Stimulated activated memory B cell treated with anti-CD40 and anti-IgM and Interleukin-4, amounts not matched to agents 10 μg/mL and 1 μg/mL and 100 μg/mL, for 72 hours (primary cell): ENCODE measurements at regions not wholly inside any gene's neighbourhood (a gene's known extent, or its start where the extent isn't known, plus 50 kb on each side); places are given as distances from the start of the nearest gene placed in this dataset.

ENCODE experiments used
- ATAC-seq: fragments of 150-1000 bp; cut with Tn5 transposase; 2 replicates; pipeline ENCODE4 v1.10.0; 2021
- H3K27ac Mint-ChIP-seq: one replicate; pipeline ENCODE4 v1.8.0; 2022; ENCODE audit warnings: mild to moderate bottlenecking, mixed read lengths
- H3K27me3 Mint-ChIP-seq: one replicate; pipeline ENCODE4 v1.8.0; 2022; ENCODE audit warnings: mixed read lengths
- H3K36me3 Mint-ChIP-seq: one replicate; pipeline ENCODE4 v1.8.0; 2022; ENCODE audit warnings: mixed read lengths
- H3K4me1 Mint-ChIP-seq: one replicate; pipeline ENCODE4 v1.8.0; 2022; ENCODE audit warnings: mixed read lengths
- H3K4me3 Mint-ChIP-seq: one replicate; pipeline ENCODE4 v1.8.0; 2022; ENCODE audit warnings: mild to moderate bottlenecking, moderate library complexity, mixed read lengths
- H3K9me3 Mint-ChIP-seq: one replicate; pipeline ENCODE4 v1.8.0; 2022; ENCODE audit warnings: mixed read lengths

DNA sequence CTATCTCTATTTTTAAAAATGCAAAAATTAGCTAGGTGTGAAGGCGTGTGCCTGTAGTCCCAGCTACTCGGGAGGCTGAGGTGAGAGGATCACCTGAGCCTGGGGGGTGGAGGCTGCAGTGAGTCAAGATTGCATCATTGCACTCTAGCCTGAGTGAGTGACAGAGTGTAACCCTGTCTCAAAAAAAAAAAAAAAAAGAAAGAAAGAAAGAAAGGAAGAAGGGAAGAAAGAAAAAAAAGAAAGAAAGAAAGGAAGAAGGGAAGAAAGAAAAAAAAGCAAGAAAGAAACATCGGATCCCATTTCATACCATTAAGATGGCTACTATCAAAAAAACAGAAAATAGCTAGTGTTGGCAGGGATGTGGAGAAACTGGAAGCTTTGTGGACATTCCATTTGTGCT is 136.8 kb upstream of the WNT4 start:
- Mint-ChIP-seq H3K27ac (no peak overlapping the region), H3K27me3 (peaks cover 90% of the 10 kb centered on the region), H3K4me3 (no peak overlapping the region), H3K4me1 (no peaks in the 10 kb centered on the region), H3K36me3 (peaks cover 5% of the 10 kb centered on the region), H3K9me3 (peaks cover 7% of the 10 kb centered on the region)
- ATAC-seq = no peak

GRCh38 chr1:22280526-22280925 is 137.6 kb upstream of the WNT4 start:
- no peak overlapping the region for H3K27ac Mint-ChIP-seq
- no peak for ATAC-seq
- H3K4me1 Mint-ChIP-seq = no peaks in the 10 kb centered on the region
- H3K27me3 Mint-ChIP-seq = peaks cover 89% of the 10 kb centered on the region
- H3K36me3 Mint-ChIP-seq = peaks cover 5% of the 10 kb centered on the region
- H3K9me3 Mint-ChIP-seq = peaks cover 7% of the 10 kb centered on the region
- no peak overlapping the region for H3K4me3 Mint-ChIP-seq

- Mint-ChIP-seq H3K27ac (no peak overlapping the region), H3K27me3 (peaks cover 76% of the 10 kb centered on the region), H3K4me3 (no peak overlapping the region), H3K9me3 (peaks cover 7% of the 10 kb centered on the region), H3K36me3 (peaks cover 5% of the 10 kb centered on the region), H3K4me1 (no peaks in the 10 kb centered on the region)
- ATAC-seq = peak; percentile 20
Measured at GRCh38 chr1:22281521-22282363, 138.8 kb upstream of the WNT4 start.

GRCh38 chr1:22282364-22282995 is 139.6 kb upstream of the WNT4 start:
- peaks cover 5% of the 10 kb centered on the region for H3K36me3 Mint-ChIP-seq
- no peaks in the 10 kb centered on the region for H3K4me1 Mint-ChIP-seq
- H3K27me3 Mint-ChIP-seq = peaks cover 69% of the 10 kb centered on the region
- no peak overlapping the region for H3K4me3 Mint-ChIP-seq
- no peak overlapping the region for H3K27ac Mint-ChIP-seq
- H3K9me3 Mint-ChIP-seq = peaks cover 7% of the 10 kb centered on the region
- no peak for ATAC-seq

GRCh38 chr1:22283596-22283995 is 140.7 kb upstream of the WNT4 start:
- Mint-ChIP-seq H3K27me3 (peaks cover 60% of the 10 kb centered on the region), H3K4me1 (no peaks in the 10 kb centered on the region), H3K4me3 (no peak overlapping the region), H3K9me3 (peaks cover 7% of the 10 kb centered on the region), H3K27ac (no peak overlapping the region), H3K36me3 (peaks cover 5% of the 10 kb centered on the region)
- ATAC-seq = no peak

DNA sequence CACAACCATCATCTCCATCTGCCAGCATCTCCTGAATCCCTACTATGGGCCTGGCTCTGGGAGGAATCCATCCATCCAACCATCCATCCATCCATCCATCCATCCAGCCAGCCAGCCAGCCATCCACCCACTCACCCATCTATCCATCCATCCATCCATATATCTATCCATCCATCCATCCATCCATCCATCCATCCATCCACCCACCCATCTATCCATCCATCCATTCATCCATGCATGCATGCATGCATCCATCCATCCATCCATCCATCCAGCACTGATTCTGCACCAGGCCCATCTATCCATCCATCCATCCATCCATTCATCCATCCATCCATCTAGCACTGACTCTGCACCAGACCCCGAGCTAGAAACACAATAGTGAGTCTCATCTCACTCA is 141.3 kb upstream of the WNT4 start:
- Mint-ChIP-seq H3K4me1 (no peaks in the 10 kb centered on the region), H3K36me3 (peaks cover 1% of the 10 kb centered on the region), H3K9me3 (peaks cover 4% of the 10 kb centered on the region), H3K27me3 (peaks cover 54% of the 10 kb centered on the region), H3K27ac (no peak overlapping the region), H3K4me3 (no peak overlapping the region)
- ATAC-seq = no peak

GRCh38 chr1:22284906-22285548 is 142.1 kb upstream of the WNT4 start:
- Mint-ChIP-seq H3K9me3 (peaks cover 4% of the 10 kb centered on the region), H3K4me3 (no peak overlapping the region), H3K27me3 (peaks cover 50% of the 10 kb centered on the region), H3K36me3 (no peaks in the 10 kb centered on the region), H3K27ac (no peak overlapping the region), H3K4me1 (no peaks in the 10 kb centered on the region)
- ATAC-seq = no peak

- H3K36me3 Mint-ChIP-seq = no peaks in the 10 kb centered on the region
- peaks cover 52% of the 10 kb centered on the region for H3K27me3 Mint-ChIP-seq
- no peak overlapping the region for H3K4me3 Mint-ChIP-seq
- peak; percentile 16 for ATAC-seq
- peaks cover under 1% of the 10 kb centered on the region for H3K9me3 Mint-ChIP-seq
- no peaks in the 10 kb centered on the region for H3K4me1 Mint-ChIP-seq
- no peak overlapping the region for H3K27ac Mint-ChIP-seq
Measured at GRCh38 chr1:22285549-22286396, 142.9 kb upstream of the WNT4 start.

DNA sequence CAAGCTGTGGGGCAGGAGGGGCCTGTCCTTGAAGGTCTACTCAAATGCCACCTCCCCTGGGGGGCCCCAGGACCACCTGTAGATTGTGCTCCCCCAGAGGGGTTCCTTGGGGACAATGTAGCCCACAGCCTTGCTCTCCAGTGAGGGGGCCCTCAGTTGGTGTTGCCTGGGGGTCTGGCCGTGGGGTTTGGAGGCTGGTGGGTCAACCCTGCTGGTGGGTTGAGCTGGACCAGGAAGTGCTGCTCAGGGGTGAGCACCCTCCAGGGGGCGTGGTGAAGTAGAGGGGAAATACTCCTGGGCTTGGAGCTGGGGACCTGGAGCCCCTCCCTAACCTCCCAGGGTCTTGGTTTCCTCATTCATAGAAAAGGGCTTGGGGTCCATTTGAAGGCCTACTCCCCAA is 143.6 kb upstream of the WNT4 start:
- no peak overlapping the region for H3K27ac Mint-ChIP-seq
- ATAC-seq = no peak
- peaks cover 52% of the 10 kb centered on the region for H3K27me3 Mint-ChIP-seq
- no peaks in the 10 kb centered on the region for H3K9me3 Mint-ChIP-seq
- no peak overlapping the region for H3K4me3 Mint-ChIP-seq
- no peaks in the 10 kb centered on the region for H3K36me3 Mint-ChIP-seq
- H3K4me1 Mint-ChIP-seq = no peaks in the 10 kb centered on the region

DNA sequence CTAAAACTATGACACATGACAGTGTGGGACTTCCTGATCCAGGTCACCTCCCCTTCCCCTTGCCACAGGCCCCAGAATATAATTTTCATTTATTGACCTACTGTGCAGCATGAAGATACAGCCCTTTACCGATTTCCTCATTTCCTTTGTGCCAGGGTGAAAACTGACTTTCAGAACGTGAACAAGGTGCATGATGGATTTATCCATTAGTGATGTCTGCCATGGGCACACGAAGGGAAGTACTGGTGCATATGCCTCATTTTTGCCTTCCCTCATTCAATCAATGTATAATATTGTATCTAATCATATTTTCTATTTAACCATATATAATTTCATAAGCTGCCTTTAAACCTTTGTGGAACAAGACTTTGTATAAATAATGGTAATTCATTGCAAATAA is 144.4 kb upstream of the WNT4 start:
- H3K27me3 Mint-ChIP-seq = peaks cover 52% of the 10 kb centered on the region
- H3K27ac Mint-ChIP-seq = no peak overlapping the region
- no peaks in the 10 kb centered on the region for H3K4me1 Mint-ChIP-seq
- no peak overlapping the region for H3K4me3 Mint-ChIP-seq
- H3K36me3 Mint-ChIP-seq = no peaks in the 10 kb centered on the region
- ATAC-seq = no peak
- H3K9me3 Mint-ChIP-seq = no peaks in the 10 kb centered on the region

DNA sequence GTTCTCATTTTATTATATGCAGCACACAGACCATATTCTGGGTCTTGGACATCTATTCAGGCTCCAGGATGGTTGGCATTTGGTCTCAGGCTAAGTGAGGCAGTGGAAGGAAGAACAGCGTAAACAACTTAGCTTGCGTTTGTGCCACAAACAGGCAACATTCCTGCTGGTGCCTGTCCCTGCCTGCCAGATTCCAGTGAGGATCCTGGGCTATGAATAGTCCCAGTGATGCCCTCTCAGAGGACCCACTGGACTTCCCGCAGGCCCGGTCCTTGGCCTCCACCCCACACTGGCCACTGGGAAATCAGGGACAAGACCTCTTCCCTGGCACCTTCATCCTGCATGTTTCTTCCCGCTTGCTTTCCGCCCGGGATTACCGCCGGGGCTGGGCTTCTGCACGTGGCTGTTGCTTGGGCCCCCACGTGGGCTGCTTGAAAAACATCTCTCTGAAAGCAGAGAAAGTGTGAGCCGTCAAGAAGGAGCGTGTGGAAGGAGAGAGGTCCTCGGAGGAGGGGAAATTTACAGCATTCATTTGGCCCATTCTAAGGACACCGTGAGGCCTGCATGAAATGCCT is 145.1 kb upstream of the WNT4 start:
- Mint-ChIP-seq H3K27me3 (peaks cover 52% of the 10 kb centered on the region), H3K4me3 (no peak overlapping the region), H3K36me3 (no peaks in the 10 kb centered on the region), H3K9me3 (no peaks in the 10 kb centered on the region), H3K4me1 (no peaks in the 10 kb centered on the region), H3K27ac (no peak overlapping the region)
- ATAC-seq = no peak

DNA sequence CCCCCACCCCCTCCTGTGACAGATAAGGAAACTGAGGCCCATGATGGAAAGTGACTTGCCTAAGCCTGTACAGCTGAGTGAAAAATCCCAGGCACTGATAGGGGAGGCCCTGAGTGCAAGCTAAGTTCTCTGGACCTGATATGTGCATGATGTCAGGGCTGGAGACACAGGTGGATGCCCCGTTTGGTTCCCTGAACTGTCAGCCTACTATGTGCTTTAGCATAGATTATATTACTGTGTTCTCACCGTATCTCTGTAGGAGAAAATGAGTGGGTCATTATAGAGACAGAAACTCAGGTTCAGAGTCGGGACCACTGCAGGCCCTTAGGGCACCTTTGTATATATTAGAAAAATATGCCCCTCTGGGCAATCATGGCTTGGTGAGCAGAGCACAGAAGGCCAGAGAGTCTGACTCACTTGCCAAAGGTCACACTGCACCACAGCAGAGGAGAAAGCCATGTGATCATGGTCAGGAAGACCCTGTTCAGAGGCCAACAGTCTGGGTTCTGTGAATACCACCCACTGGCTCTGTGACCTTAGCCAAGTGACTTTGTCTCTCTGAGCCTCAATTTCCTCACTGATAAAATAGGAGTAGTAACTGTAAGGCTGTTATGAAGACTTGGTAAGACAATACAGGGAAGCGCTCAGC is 145.8 kb upstream of the WNT4 start:
- ATAC-seq = no peak

DNA sequence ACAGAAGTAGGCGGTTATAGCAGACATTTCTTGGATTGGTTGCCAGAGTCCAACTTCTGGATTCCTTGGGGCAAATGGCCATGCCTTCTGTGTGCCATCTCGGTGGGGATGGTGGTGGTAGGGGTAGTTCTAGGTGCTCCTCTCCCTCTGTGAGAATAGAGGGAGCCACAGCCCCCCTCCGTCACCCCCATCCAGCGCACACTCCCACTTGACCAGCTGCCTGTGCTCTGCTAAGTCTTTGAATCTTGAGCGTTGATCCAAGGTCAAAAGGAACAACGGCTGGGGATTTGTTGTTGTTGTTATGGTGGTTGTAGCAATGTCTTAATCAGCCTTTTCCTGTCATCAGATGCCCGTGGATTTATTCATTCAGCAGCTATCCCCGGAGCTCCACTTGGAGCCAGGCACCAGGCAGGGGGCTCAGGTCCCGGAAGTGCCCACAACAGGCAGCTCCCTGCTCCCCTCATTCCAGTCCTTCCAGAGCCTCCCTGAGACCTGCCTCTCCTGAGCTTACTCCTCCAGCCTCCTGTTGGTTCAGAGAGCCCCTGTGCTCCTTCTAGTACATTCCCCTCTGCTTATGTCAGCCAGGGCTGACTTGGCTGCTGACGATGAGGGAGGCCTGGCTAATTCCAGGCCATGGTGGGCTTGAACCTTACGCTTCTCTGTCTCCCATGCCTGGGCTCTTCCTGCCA is 146.6 kb upstream of the WNT4 start:
- Mint-ChIP-seq H3K4me3 (no peak overlapping the region), H3K9me3 (no peaks in the 10 kb centered on the region), H3K36me3 (no peaks in the 10 kb centered on the region), H3K27ac (no peak overlapping the region), H3K27me3 (peaks cover 50% of the 10 kb centered on the region), H3K4me1 (no peaks in the 10 kb centered on the region)
- no peak for ATAC-seq

More for the DNA sequence above, 145.8 kb upstream of the WNT4 start:
- Mint-ChIP-seq H3K9me3 (no peaks in the 10 kb centered on the region), H3K4me3 (no peak overlapping the region), H3K27ac (no peak overlapping the region), H3K27me3 (peaks cover 52% of the 10 kb centered on the region), H3K4me1 (no peaks in the 10 kb centered on the region), H3K36me3 (no peaks in the 10 kb centered on the region)

DNA sequence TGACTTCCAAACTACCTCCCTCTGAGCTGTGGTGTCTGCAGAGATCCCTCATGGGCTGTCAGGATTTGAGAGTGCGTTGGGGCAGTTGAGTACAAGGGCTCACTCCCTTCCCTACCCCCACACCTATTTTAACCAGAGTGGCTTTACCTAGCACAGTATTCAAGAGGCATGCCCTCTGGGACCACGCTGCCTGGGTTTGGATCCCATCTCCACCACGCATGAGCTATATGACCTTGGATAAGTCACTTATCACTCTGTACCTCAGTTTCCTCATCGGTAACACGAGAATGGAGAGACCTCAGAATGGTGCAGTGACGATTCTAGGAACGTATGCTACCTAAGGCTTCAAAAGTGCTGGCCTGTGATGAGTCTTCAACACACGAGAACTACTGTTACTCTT is 147.3 kb upstream of the WNT4 start:
- H3K9me3 Mint-ChIP-seq = no peaks in the 10 kb centered on the region
- peaks cover 49% of the 10 kb centered on the region for H3K27me3 Mint-ChIP-seq
- H3K4me1 Mint-ChIP-seq = no peaks in the 10 kb centered on the region
- H3K27ac Mint-ChIP-seq = no peak overlapping the region
- H3K36me3 Mint-ChIP-seq = no peaks in the 10 kb centered on the region
- ATAC-seq = no peak
- H3K4me3 Mint-ChIP-seq = no peak overlapping the region
